Endothelial cell (in vitro differentiated cells): ENCODE measurements at regions not wholly inside any gene's neighbourhood (a gene's known extent, or its start where the extent isn't known, plus 50 kb on each side); places are given as distances from the start of the nearest gene placed in this dataset.

ENCODE experiments used
- DNase-seq: peaks from one replicate; pipeline ENCODE4 v3.0.0; 2021; ENCODE audit warnings: low spot score
- H3K27ac Mint-ChIP-seq: one replicate; pipeline ENCODE4 v1.8.0; 2021; ENCODE audit warnings: mixed read lengths, inconsistent platforms; ENCODE audit not compliant: unreplicated experiment
- H3K27me3 Mint-ChIP-seq: one replicate; pipeline ENCODE4 v1.8.0; 2021; ENCODE audit warnings: mild to moderate bottlenecking, moderate library complexity, mixed read lengths, inconsistent platforms; ENCODE audit not compliant: unreplicated experiment
- H3K36me3 Mint-ChIP-seq: one replicate; pipeline ENCODE4 v1.8.0; 2021; ENCODE audit warnings: mild to moderate bottlenecking, low read depth, mixed read lengths, inconsistent platforms; ENCODE audit not compliant: unreplicated experiment
- H3K4me1 Mint-ChIP-seq: one replicate; pipeline ENCODE4 v1.8.0; 2021; ENCODE audit warnings: mild to moderate bottlenecking, mixed read lengths, inconsistent platforms; ENCODE audit not compliant: unreplicated experiment
- H3K4me3 Mint-ChIP-seq: one replicate; pipeline ENCODE4 v1.8.0; 2021; ENCODE audit warnings: mild to moderate bottlenecking, mixed read lengths, inconsistent platforms; ENCODE audit not compliant: unreplicated experiment
- H3K9me3 Mint-ChIP-seq: one replicate; pipeline ENCODE4 v1.8.0; 2021; ENCODE audit warnings: mixed read lengths, inconsistent platforms; ENCODE audit not compliant: unreplicated experiment
- CTCF ChIP-seq: fragments of 200-600 bp; sonication (generic); IDR thresholded peaks from one replicate; pipeline ENCODE4 v1.5.0; 2021; ENCODE audit warnings: antibody characterized with exemption; ENCODE audit not compliant: unreplicated experiment

GRCh38 chr2:129334696-129335410 is 644.6 kb upstream of the RAB6C start:
- no peak overlapping the region for H3K4me3 Mint-ChIP-seq
- H3K4me1 Mint-ChIP-seq, result no peaks in the 10 kb centered on the region
- no peaks in the 10 kb centered on the region for H3K9me3 Mint-ChIP-seq
- DNase-seq, result no peak
- no peaks in the 10 kb centered on the region for H3K27me3 Mint-ChIP-seq
- no peak for TF ChIP-seq CTCF
- H3K27ac Mint-ChIP-seq, result no peak overlapping the region
- no peaks in the 10 kb centered on the region for H3K36me3 Mint-ChIP-seq

DNA sequence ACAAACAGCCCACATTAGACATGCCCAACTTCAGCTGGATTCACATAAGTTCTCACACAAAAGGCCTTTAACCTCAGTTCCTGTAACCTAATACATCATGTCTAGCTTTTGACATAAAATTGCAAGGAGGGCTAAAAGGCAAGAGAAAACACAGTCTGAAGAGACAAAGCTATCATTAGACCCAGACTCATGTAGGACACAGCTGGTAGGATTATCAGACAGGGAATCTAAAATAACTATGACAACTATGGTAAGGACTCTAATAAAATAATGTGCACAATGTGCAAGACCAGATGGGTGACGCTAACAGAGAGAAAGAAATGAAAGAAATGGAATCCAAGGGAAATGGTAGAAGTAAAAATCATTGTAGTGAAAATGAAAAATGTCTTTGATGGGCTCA is 643.2 kb upstream of the RAB6C start:
- Mint-ChIP-seq H3K4me3 (no peak overlapping the region), H3K27me3 (no peaks in the 10 kb centered on the region), H3K36me3 (no peaks in the 10 kb centered on the region), H3K9me3 (no peaks in the 10 kb centered on the region), H3K4me1 (no peaks in the 10 kb centered on the region), H3K27ac (no peak overlapping the region)
- DNase-seq, result no peak
- no peak for TF ChIP-seq CTCF

DNA sequence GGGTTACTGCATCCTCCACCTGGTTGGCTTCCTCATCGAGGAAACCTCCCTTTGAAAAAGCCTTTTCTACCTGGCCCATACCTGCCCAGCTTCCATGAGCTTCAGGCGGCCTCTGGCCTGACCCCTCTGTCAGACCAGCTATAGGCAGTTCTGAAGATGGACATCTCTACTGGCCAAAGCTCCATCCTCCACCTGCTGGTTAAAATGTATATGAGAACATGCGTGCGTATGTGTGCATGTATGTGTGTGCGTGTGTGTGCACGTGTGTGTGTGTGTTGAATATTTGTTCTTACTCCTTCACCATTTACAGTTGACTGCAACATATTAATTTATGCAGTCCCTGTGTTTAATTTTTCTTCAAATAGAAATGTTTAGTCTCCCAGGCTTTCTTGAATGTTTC is 642.4 kb upstream of the RAB6C start:
- Mint-ChIP-seq H3K4me3 (no peak overlapping the region), H3K27me3 (no peaks in the 10 kb centered on the region), H3K9me3 (no peaks in the 10 kb centered on the region), H3K36me3 (no peaks in the 10 kb centered on the region), H3K4me1 (no peaks in the 10 kb centered on the region), H3K27ac (no peak overlapping the region)
- DNase-seq, result no peak
- TF ChIP-seq CTCF, result no peak

DNA sequence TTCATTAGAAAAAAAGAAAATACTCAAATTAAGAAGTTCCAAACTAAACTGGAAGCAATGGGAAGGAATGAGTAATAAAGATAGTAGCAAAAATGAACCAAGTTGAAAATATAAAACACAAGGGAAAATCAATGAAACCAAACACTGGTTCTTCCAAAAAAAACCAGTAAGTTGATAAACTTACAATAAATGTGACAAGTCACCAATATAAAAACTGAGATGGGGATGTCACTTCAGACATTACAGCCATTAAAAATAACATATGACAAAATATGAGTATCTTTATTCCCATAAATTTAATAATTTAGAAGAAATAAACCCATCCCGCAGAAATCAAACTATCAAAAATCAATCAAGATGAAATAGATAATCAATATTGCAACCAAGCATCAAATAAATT is 633.9 kb upstream of the RAB6C start:
- no peaks in the 10 kb centered on the region for H3K9me3 Mint-ChIP-seq
- H3K36me3 Mint-ChIP-seq, result no peaks in the 10 kb centered on the region
- H3K4me3 Mint-ChIP-seq, result no peak overlapping the region
- no peak for TF ChIP-seq CTCF
- no peaks in the 10 kb centered on the region for H3K27me3 Mint-ChIP-seq
- no peak for DNase-seq
- no peaks in the 10 kb centered on the region for H3K4me1 Mint-ChIP-seq
- H3K27ac Mint-ChIP-seq, result no peak overlapping the region

DNA sequence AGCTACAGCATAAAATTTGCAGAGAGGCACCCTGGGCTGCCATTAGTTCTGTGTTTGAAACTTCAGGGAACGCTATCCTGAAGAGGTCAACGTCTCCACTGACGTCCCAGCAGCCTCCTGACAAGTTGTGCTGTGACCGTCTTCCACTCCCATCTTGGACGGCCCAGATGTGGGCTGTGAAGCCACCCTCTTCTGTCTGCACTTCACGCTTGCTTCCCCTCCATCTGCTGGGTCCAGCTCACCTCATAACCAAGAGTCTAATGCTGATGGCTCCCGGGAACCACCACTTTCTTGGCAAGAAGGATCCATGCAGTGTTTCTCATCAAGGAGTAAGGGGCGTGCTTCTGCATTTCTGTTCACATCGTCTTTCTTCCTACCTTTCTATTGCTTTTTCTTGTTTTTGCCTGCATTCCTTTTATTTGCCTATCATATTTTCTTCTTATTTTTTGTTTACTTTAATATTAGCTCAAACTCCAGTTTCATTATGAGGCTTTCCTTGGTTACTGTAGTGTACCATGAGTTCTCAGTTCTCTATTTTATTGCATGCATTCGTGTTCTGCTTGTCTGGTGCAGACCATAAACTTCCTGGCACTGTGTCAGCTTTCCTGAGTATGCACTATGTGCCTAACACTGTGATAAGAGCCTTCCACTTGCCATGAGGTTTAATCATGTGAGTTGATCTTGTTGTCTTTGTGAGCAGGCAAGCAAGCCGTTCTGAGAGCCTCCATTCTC is 631.8 kb upstream of the RAB6C start:
- DNase-seq, result no peak
- Mint-ChIP-seq H3K4me1 (no peaks in the 10 kb centered on the region), H3K4me3 (no peak overlapping the region), H3K27ac (no peak overlapping the region), H3K36me3 (no peaks in the 10 kb centered on the region), H3K27me3 (no peaks in the 10 kb centered on the region), H3K9me3 (no peaks in the 10 kb centered on the region)
- TF ChIP-seq CTCF, result no peak
